A172 (cell line): ENCODE measurements at regions not wholly inside any gene's neighbourhood (a gene's known extent, or its start where the extent isn't known, plus 50 kb on each side); places are given as distances from the start of the nearest gene placed in this dataset.
"Not testable (repeated sequence)": the region's sequence is repeated elsewhere in the genome, so short reads cannot be mapped to it uniquely, and the experiment has no call there.

Source experiments
- DNase-seq: peaks from one replicate; pipeline ENCODE4 v3.0.0-alpha.2; 2015; ENCODE audit warnings: low spot score

DNA sequence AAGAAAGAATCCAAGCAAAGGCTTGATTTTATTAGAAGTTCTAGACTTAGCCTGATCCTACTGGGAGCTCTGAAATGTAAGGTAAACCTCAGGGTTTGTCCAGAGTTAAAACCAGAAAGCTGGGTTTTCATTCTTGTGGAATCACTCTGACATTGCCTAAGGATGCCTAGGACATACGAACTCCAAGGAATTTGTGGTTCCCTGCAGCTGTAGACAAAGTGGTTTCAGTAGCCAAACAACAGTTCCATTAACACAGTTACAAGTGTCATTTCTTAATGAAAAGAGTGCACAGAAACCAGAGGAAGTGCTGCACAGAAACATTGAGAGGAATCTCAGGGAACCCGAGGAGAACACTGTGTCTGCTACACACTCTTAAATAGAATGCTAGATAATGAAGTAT is 221.4 kb upstream of the ST6GAL2 start:
- DNase-seq: no peak

DNA sequence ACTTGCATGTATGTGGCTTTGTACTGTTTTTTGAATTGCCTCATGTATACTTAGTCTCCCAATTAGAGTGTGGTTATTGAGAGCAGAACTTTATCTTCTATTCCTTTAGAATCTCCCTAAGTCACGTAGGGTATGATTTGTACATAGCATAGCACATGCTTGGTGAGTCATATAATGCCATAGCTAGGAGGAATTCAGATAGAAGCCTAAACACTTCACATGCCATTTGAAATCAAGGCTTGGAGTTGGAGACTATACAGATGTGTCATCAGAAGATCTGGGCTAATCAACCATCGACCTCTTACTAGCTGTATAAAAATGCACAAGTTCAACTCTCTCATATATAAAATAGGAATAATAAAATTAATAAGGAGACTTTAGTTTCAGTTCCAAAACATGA is 222.6 kb upstream of the ST6GAL2 start:
- no peak for DNase-seq

DNA sequence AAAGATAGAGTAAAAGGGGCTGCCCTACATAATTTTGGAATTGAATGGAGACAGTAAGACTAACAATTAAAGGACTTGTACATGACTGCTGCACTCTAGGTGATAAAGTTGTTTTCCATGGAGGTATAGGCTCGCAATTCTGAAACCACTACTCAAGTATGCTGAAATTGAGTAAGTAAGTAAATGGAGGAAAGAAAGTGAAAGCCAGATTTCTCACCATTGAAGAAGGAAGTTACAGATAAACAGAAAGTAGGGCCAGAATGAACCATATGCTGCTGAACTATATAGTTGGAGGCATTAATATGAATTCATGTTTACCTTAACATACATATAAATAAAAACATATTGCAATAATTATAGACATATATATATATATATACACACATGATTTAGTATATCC is 225.7 kb upstream of the ST6GAL2 start:
- DNase-seq: no peak

DNA sequence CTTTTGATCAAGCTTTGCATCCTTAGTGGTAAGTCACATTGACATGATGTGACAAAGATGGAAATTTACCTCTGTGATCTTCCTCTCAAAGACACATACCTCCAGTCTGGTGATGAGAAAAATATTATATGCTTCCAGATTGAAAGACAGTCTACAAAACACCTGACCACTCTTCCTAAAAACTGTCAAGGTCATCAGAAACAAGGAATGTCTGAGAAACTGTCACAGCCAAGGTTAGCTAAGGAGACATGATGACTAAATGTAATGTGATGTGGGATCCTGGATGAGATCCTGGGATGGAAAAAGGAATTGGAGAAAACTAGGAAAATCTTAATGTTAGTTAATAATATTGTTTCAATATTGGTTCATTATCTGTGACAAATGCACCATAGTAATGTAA is 226.6 kb upstream of the ST6GAL2 start:
- no peak for DNase-seq

DNA sequence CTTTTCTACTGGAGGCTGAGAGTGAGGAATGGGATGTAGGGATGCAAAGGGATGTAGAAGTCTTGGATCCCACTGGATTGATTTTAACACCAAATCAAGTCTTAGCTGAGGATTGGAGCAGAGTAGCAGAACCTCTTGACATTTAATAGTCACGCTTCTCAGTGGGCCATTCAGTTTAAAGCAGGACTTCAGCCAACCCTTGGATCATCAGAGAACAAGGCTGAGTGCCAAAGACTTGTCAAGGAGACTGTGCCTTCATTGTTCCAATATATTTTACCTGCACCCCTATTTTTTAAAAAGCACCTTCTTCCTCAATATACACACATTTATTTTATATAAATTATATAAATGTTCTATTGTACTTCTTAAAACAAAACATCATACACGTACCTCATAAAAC is 242.4 kb upstream of the ST6GAL2 start:
- no peak for DNase-seq

DNA sequence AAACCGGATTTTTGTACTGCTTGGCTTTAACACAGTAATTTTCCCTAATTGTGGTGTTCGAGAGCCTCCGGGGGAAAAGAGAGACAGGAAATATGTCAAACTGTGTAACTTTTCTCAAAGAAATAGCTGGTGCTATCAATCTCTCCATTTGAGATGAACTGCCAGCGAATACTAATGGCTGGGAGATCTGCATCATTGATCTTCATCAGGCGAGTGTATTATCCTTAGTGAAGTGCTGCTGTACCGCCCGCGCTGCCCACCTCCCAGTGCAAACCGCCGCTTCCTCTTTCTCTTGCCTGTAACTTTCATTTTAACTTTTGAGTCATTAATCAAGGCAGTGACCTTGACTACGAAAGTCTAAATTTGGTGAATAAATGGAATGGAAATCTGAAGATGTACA is 246.1 kb upstream of the ST6GAL2 start:
- no peak for DNase-seq

DNA sequence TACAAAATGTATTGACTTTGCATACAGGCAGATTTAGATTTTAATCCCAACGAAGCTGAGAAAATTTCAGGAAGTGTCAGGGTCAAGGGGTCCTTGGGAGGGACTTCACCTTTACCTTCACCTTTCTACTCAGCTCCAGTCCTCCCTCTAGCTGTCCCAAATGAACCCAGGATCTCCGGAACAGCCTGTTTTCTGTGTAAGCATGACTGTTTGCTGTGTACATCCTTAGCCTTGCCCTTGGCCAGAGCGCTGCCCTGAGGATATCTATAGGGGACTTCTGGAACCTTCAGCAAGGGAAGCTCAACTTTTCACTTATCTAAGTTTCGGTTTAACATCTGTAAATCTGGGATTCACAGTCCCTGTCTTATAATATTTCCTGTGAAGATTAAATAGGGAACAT is 246.8 kb upstream of the ST6GAL2 start:
- no peak for DNase-seq

DNA sequence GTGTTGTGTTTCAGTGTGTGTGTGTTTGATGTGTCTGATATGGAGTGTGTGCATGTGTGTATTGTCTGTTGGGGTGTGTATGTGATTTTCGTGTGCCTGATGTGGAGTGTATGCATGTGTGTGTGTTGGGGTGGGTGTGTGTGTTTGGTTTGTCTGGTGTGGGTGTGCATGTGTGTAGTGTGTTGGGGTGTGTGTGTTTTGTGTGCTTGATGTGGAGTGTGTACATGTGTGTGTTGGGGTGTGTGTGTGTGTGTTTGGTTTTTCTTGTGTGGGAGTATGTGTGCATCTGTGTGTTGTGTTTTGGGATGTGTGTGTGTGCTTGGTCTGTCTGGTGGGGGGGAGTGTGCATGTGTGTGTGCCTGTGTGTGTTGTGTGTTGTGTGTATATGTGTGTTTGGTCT is 247.4 kb upstream of the ST6GAL2 start:
- no peak for DNase-seq

DNA sequence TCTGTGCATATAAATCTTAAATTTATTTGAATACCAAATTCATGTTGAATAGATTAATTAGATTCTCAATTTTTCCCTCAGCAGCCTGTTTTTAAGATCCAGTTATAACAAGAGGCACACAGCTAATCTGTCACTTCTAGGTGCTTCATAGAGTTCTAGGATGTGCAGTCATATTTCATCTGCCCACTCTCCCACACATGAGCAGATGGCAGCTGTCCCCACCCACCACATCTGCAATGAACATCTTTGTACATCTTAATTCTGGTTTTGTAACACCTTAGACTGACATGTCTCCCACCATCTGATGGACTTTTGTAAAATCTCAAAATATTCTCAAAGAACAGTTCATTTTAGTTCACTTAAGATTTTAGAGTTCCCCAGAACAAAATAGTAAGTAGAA is 250.8 kb upstream of the ST6GAL2 start:
- no peak for DNase-seq

DNA sequence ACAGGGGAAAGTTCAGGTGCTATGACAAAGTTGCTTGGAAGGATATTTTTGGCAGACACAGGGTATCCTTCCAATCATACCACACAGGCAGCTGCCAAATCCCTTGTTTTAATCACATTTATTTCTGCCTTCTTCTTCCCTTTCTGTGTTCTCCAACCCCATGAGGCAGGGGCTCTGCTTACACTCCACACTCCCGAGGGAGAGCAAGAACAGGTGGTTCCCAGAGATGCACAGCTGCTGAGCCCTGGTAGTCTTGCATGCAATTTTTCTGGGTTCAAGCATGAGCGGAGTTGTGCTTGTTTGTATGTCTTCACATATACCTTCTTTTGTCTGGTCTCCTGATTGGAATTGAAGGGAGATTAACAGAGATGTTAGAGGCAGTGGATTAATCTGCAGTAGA is 251.7 kb upstream of the ST6GAL2 start:
- no peak for DNase-seq

DNA sequence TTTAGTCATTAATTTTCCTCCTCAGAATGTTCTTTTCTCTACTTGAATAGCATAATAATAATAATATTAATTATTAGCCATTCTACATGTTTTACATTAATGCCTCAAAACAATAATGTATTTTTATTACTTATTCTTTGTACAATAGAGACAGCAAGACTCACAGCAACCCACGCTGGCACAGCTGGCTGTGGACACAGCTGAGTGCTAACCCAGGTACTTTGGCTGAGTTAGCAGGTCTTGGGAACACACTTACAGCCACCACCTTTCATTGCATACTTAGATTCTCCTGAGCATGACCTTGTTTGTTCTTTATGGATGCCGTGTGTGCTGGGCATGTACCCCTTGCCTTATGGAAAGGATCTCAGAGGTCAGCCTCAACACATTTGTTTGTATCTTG is 260.2 kb upstream of the ST6GAL2 start:
- no peak for DNase-seq

DNA sequence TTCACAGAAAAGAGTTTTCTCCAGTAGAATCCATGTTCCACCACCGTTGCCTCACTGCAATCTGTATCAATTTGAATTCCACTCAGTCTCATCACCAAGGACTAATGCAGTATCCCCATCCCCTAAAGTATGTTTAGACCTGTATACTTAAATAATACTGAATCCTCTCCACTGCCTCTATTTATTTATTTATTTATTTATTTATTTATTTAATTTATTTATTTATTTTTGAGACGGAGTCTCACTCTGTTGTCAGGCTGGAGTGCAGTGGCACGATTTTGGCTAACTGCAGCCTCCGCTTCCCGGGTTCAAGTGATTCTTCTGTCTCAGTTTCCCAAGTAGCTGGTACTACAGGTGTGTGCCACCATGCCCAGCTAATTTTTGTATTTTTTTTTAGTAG is 260.7 kb upstream of the ST6GAL2 start:
- DNase-seq: not testable (repeated sequence)

DNA sequence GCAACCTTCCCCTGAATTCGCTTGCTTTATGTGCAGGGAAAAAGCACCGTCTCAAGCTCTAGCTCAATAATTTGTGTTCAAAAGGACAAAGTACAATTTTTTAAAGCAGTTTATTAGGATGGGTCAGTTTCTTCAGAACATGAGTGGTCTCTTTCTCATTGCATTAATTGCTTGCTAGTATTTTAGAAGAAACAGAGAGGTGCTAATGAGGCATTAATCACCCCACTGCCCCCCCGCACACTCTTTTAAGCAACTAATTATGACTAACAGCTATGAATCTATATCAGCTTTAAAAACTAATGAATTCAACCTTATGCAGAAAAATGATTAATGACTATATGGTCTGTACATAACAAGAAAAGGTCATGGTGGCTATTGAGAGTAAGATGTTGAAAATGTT is 262.1 kb upstream of the ST6GAL2 start:
- DNase-seq: no peak

DNA sequence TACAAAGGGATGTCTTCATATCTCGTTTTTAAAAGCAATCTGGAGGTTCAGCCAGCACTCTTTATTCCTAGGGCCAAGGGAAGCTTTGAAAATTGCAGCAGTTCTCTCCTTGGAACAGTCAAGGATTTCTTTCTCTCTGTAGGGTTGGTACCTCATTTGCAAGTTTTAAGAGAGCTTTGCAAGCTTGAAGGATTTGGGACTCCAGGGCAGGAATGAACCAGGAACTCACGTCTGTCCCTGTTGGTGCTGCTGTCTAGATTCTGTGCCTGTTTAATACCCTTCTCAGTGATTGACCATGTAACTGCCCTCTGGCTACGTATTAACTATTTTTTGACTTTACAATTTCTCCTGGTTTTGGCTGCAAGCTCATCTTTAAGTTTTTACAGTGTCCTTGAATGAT is 262.5 kb upstream of the ST6GAL2 start:
- DNase-seq: no peak

DNA sequence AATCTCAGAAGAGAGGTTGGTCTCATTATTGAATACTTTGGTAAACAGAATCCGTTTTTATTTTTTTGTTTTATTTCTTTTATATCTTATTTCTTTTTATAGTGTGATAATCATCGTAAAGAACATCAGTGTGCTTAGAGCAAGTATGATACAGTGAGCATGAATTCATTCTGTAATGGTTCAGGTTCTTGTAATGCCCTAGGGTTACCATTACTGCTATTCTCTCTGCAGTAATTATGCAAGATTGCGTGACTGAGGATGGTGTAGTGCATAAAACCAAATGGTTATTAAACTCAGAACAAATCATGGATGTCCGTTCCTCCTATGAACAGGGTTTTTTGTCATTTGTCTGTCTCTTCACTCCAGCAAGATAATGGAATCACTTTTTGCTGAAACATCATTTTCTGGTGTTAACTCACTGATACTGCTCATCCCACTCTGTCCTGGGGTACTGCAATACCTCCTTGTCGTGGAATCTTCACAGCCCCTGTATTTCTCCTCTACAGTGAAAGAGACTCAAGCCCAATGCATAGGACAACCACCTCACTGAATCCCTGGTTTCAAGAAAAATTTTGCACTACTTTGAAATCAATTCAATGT is 274.8 kb upstream of the ST6GAL2 start:
- no peak for DNase-seq

DNA sequence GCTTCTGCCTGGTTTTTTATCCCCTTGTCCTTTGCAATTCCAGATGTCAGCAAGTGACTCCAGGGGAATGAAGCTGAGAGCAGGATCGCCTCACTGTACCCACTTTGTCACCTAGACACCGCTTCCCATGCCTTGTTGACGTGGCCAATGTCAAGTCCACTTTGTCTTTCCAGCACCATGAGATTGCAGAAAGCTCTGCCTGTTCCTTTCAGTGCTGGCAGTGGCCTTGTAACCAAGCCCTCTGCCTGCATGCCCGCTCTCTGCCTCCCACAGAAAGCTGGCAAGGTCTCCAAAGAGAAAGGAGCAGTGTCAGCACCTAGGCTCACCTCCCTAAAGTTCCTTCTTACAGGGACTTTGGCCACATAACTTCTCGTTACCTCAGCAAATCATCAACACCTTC is 282.2 kb upstream of the ST6GAL2 start:
- DNase-seq: no peak

DNA sequence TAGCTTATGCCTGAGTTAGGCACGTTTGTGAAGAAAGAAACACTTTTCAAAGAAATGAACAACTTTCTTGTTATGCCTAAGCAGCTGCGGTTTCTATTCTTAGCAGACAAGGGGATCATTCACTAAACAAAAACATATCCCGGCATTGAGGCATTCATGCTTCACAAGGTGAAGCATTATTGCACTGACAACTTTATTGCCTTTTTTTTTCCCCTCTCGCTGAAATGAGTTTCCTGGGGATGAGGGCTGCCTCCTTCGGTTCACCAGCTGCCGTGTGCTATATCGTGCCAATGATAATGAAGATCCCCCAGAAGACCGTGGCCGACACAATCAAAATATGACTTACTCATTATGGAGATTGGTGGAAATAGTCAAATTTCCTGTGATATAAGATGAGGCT is 288.2 kb upstream of the ST6GAL2 start:
- no peak for DNase-seq

DNA sequence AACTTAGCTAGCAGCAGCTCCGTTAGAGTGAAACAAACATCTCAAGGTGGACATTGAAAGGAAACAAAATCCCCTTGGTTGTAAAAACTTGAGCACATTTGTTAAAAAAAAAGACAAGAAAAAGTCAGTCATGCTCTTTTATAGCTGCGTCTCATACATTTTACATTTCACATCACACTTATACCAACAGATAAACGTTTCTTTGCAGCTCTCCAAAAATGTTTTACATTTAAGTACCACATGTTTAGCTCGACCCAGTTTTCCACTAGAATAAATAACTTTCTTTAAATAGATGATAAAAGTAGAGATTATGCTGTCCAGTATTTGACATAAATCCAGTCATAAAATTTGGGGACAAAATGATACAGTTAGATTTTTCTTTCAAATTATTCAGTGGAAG is 297.0 kb upstream of the ST6GAL2 start:
- DNase-seq: no peak

DNA sequence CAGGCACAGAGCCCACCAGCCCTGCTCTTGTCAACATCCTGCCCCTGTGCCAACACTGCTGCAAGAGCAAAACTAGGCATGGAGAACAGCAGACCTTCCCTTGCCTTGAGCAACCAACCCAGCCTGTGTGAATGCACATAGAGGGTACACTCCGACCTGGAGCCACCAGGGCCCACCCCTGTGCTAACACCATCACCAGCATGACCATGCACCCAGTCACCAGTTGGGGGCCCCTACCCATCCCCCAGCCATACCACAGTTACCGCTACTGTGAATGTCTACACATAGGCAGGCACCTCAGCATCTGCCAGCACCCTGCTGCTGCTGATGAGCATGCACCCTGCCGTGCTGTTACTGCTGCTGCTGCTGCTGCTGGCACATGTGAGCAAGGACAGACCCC is 301.9 kb upstream of the ST6GAL2 start:
- no peak for DNase-seq

DNA sequence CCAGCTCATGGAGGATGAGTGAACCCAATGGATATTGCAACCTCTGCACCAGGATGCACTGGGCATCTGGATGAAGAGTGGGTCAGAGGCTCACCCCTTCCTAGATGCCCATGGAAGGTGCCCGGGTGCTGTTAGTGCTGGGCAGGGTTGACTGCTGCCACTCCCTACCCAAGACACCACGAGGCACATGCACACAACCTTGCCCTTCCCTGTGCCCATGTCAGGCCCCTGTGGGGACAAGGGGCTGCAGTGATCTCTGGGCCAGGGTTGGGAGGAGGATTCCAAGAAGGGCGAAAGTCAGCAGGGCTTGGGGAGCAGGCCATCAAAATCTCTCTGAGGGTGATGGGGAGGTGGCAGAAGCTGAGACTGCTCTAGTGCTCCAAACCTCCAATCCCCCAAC is 309.7 kb upstream of the ST6GAL2 start:
- no peak for DNase-seq

DNA sequence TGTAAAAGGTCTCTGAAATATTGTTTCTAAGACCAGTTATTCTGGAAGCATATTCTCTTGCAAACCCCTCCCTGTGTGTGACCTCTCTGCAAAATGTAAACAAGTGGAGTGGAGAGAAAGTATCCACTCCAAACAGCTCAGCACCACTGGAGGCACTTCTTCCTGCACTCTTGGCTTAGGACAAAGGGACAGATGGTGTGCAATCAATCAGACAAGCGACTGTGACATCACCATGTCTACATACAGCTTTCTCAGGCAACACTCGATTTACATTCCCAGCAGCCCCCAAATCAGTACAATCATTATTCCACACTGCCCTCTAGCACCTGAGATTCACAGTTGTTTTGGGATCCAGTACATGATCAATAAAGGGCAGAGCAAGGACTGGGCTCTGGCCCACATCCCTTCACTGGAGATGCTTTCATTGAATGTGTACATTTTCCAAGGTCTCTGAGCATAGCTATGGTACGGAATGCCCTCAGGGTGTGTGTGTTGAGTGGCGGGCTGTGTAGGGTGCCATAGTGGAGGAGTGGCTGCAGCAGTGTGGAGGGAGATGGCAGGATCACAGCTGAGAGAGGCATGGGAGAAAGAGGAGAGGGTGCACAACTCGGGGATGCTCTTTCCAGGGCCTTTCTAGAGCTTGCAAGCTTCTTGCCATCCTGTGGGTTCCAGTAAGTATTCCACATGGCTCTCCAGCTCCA is 311.8 kb upstream of the ST6GAL2 start:
- no peak for DNase-seq

DNA sequence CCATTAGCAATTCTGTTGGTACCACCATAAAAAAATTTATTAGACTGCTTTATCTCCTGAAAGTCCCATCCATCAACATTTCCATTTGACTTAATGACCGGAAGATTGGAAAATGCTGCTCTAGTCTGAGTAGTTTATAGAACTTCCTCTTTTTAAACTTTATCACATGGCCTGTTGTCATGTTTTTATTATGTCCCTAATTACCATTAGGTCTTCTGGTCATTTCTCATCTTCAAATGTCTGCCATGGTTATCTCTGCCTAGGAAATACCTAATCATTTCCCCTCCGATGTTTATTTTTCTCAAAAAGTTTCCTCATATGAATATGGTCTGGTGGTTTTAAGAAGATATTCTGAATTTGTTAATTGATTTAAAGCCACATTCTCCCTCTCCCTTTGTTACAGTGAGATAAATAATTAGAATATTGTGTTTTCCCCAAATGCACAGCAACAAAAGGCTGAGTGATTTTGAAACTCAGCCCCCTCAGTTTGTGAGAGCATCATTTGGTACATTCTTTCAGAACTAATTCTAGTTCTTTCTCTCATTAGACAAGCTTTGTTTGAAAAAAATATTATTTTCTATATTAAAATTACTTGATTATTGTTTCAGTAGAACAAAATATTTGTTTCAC is 317.1 kb upstream of the ST6GAL2 start:
- DNase-seq: no peak
